Stomach (tissue), 4 donors: ENCODE measurements at regions not wholly inside any gene's neighbourhood (a gene's known extent, or its start where the extent isn't known, plus 50 kb on each side); places are given as distances from the start of the nearest gene placed in this dataset.

ENCODE experiments used
- EP300 ChIP-seq: sonication (generic); formaldehyde crosslinking; IDR thresholded peaks from one replicate; pipeline ENCODE4 v1.6.1; 2017; ENCODE audit warnings: antibody characterized with exemption
- POLR2A ChIP-seq, 4 donors: fragments of 450-650 bp; IDR thresholded peaks; one replicate each; pipeline ENCODE4 v1.6.1; 2016; ENCODE audit warnings: antibody characterized with exemption in 4 of 4, control low read depth in 2 of 4, mild to moderate bottlenecking in 1 of 4, moderate library complexity in 1 of 4
- POLR2AphosphoS5 ChIP-seq, 3 donors: sonication (generic); formaldehyde crosslinking; IDR thresholded peaks; one replicate each; pipeline ENCODE4 v1.6.1; 2016; ENCODE audit warnings: antibody characterized with exemption in 3 of 3
- TF ChIP-seq, protein P1 (sequence below), 7 experiments: fragments of 450-650 bp in 4 of 7; fragments of 200-600 bp in 3 of 7; sonication (generic) in 3 of 7; IDR thresholded peaks; one replicate each; pipeline ENCODE4 v1.5.1; 2016 to 2019; ENCODE audit warnings: antibody characterized with exemption in 7 of 7, control low read depth in 2 of 7, mild to moderate bottlenecking in 1 of 7

DNA sequence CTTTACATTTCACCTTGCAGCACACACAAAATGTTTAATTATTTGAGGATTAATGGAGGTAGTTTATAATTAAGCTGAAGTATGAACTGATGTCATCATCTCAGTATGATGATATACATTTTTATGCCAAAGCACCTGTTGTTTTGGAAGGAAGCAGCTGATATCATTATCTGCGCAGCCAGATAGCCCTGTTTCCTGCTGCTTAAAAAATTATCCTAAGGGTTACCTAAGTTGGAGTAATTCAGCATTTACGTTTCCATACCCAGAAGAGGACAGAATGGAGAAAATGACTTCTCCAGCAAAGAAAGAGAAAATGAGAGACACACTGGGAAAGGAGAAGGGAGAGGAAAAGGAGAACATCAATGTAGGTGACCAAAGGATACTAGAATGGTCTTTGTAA is 370.3 kb upstream of the PLSCR5 start:
- TF ChIP-seq, protein P1, sequence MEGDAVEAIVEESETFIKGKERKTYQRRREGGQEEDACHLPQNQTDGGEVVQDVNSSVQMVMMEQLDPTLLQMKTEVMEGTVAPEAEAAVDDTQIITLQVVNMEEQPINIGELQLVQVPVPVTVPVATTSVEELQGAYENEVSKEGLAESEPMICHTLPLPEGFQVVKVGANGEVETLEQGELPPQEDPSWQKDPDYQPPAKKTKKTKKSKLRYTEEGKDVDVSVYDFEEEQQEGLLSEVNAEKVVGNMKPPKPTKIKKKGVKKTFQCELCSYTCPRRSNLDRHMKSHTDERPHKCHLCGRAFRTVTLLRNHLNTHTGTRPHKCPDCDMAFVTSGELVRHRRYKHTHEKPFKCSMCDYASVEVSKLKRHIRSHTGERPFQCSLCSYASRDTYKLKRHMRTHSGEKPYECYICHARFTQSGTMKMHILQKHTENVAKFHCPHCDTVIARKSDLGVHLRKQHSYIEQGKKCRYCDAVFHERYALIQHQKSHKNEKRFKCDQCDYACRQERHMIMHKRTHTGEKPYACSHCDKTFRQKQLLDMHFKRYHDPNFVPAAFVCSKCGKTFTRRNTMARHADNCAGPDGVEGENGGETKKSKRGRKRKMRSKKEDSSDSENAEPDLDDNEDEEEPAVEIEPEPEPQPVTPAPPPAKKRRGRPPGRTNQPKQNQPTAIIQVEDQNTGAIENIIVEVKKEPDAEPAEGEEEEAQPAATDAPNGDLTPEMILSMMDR (IDR thresholded peaks at IDR 0.05), result no peak
- TF ChIP-seq POLR2A (IDR thresholded peaks at IDR 0.05), result no peak
- TF ChIP-seq POLR2AphosphoS5 (IDR thresholded peaks at IDR 0.05), result no peak
- TF ChIP-seq EP300, result no peak
